ENCODE measurements at regions not wholly inside any gene's neighbourhood (a gene's known extent, or its start where the extent isn't known, plus 50 kb on each side); places are given as distances from the start of the nearest gene placed in this dataset.

DNA sequence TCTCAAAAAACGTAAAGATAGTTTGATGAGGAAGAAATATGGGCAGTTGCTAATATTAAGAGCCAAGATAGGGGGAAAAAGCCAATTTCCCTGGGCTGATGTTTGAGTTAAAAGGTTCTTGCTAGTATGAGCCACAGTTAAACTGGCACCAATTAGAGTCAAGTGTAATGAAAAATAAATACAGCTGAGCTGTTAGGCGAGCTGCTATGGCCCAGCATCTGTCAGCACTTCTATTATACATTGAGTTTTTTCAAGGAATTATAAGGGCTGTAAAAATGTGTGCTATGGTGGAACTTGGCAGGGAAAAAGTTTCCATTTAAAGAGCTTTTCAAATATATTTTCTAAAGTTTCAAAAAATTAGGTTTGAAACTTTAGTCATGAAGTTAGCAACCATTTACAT is 279.6 kb downstream of the CYRIA start:
- H2BK5ac ChIP-seq (ENCODE audit: insufficient read length, low read length) = no peak overlapping the region
- no peaks in the 10 kb centered on the region for H3K79me1 ChIP-seq (ENCODE audit: insufficient read depth, low read depth, low read length, poor library complexity, severe bottlenecking)
- no peak overlapping the region for H2BK20ac ChIP-seq (ENCODE audit: low read depth, low read length, poor library complexity, severe bottlenecking)
- no peaks in the 10 kb centered on the region; the same call in 1 of the 2 replicates for H3K27me3 Mint-ChIP-seq (ENCODE audit: low read depth)
- WGBS (ENCODE audit: extremely low coverage, insufficient read length, low lambda C conversion rate) = no CpG with 5 or more reads among the region's 2 CpGs
- H3K4me2 ChIP-seq (ENCODE audit: insufficient read depth, insufficient read length, low read length) = no peak overlapping the region
- no peaks in the 10 kb centered on the region for H3K36me3 Mint-ChIP-seq (ENCODE audit: insufficient read depth in 1 of 3, low read depth in 3 of 3)
- H2BK12ac ChIP-seq (ENCODE audit: insufficient read length, low read depth, low read length) = no peak overlapping the region
- no peak overlapping the region for H3K56ac ChIP-seq (ENCODE audit: insufficient read length, low read depth, low read length)
- H2BK120ac ChIP-seq (ENCODE audit: low read depth, low read length, poor library complexity, severe bottlenecking) = no peak overlapping the region
- H3K23ac ChIP-seq (ENCODE audit: insufficient read length, low read depth, low read length) = no peak overlapping the region
- H3K27ac ChIP-seq (ENCODE audit: insufficient read length, low read depth, low read length) = no peak overlapping the region
- no peak overlapping the region for H3K4me3 Mint-ChIP-seq
- H3K18ac ChIP-seq (ENCODE audit: insufficient read length, low read depth, low read length) = no peak overlapping the region
- no peaks in the 10 kb centered on the region for H3K4me1 Mint-ChIP-seq
- no peaks in the 10 kb centered on the region for H3K79me2 ChIP-seq (ENCODE audit: insufficient read depth, low read length)
- H3K4ac ChIP-seq (ENCODE audit: low read depth, low read length) = no peak overlapping the region
- H4K5ac ChIP-seq (ENCODE audit: insufficient read length, low read depth, low read length) = no peak overlapping the region
- H2BK15ac ChIP-seq (ENCODE audit: low read depth, low read length) = no peak overlapping the region
- H3K4me1 ChIP-seq (ENCODE audit: insufficient read depth, low read length) = no peaks in the 10 kb centered on the region
- H4K20me1 ChIP-seq (ENCODE audit: control insufficient read depth, insufficient read depth, insufficient read length) = no peaks in the 10 kb centered on the region
- no peak overlapping the region for H3K9ac ChIP-seq (ENCODE audit: extremely low read depth, insufficient read length, low read length)
- no peak overlapping the region for H3K14ac ChIP-seq (ENCODE audit: insufficient read depth, low read length)
- H4K91ac ChIP-seq (ENCODE audit: insufficient read length, low read depth, low read length) = no peak overlapping the region
- no peaks in the 10 kb centered on the region for H3K27me3 ChIP-seq (ENCODE audit: insufficient read depth, low read length)
- no peak overlapping the region for H2AFZ ChIP-seq (ENCODE audit: low read length)
- H3K23me2 ChIP-seq (ENCODE audit: insufficient read length, low read depth, low read length, poor library complexity, severe bottlenecking) = no peaks in the 10 kb centered on the region
- H3K9me3 ChIP-seq (ENCODE audit: control insufficient read depth, low read depth, low read length) = no peaks in the 10 kb centered on the region
- H4K8ac ChIP-seq (replicated peaks; ENCODE audit: insufficient read length, low read depth, low read length) = no peak overlapping the region
- DNase-seq = no peak
- H3T11ph ChIP-seq (ENCODE audit: low read length) = no peak overlapping the region
- H3K27ac Mint-ChIP-seq = no peak overlapping the region
- H3K9me3 Mint-ChIP-seq = no peaks in the 10 kb centered on the region
- TF ChIP-seq CTCF (conservative IDR thresholded peaks at IDR 0.05) = no peak
- H2AK5ac ChIP-seq (ENCODE audit: insufficient read length, low read length) = no peak overlapping the region

Data from H9 (cell line).